GM10266 (cell line): ENCODE measurements at regions not wholly inside any gene's neighbourhood (a gene's known extent, or its start where the extent isn't known, plus 50 kb on each side); places are given as distances from the start of the nearest gene placed in this dataset.
"Not testable (repeated sequence)": the region's sequence is repeated elsewhere in the genome, so short reads cannot be mapped to it uniquely, and the experiment has no call there.

Source experiments
- DNase-seq: peaks from one replicate; pipeline ENCODE4 v3.0.0; 2012; ENCODE audit errors: extremely low spot score
- TF ChIP-seq, protein P1 (sequence below): IDR thresholded peaks from 2 replicates; pipeline ENCODE4 v1.5.1; 2012; ENCODE audit warnings: mild to moderate bottlenecking, low read depth; ENCODE audit not compliant: control insufficient read depth, insufficient read depth; ENCODE audit errors: missing control alignments

DNA sequence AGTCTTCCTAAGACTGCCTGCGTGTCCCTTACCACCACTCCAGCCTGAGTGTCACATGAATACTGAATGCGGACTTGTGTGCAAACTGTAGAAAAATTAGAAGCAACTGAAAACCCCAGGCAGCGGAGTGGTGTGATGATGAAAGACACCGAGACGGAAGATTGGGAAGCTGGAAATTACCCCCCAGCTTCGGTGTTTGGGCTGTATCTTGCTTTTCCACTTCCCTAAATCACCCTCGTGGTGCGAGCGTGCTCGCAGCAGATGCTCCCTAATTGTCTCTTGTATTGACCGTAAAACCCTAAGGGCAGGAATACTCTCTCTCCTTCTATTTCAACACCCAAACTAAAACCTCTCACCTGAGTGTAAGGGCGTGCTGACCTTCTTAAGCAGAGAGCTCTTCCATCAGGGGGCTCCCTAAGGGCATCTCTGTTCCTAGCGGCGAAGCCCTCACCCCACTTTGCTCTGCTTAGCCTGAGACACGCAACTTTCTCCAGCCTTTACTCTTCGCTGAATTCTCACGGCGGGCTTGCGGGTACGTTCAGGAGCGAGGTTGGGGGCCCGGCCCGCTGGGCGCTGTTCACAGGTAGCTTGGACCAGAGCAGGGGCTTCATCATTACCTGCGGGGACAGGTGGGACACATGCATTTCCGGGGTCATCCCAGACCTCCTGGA is 62.4 kb downstream of the CRYBB2 start:
- no peak for DNase-seq
- TF ChIP-seq, protein P1, sequence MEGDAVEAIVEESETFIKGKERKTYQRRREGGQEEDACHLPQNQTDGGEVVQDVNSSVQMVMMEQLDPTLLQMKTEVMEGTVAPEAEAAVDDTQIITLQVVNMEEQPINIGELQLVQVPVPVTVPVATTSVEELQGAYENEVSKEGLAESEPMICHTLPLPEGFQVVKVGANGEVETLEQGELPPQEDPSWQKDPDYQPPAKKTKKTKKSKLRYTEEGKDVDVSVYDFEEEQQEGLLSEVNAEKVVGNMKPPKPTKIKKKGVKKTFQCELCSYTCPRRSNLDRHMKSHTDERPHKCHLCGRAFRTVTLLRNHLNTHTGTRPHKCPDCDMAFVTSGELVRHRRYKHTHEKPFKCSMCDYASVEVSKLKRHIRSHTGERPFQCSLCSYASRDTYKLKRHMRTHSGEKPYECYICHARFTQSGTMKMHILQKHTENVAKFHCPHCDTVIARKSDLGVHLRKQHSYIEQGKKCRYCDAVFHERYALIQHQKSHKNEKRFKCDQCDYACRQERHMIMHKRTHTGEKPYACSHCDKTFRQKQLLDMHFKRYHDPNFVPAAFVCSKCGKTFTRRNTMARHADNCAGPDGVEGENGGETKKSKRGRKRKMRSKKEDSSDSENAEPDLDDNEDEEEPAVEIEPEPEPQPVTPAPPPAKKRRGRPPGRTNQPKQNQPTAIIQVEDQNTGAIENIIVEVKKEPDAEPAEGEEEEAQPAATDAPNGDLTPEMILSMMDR: no peak

DNA sequence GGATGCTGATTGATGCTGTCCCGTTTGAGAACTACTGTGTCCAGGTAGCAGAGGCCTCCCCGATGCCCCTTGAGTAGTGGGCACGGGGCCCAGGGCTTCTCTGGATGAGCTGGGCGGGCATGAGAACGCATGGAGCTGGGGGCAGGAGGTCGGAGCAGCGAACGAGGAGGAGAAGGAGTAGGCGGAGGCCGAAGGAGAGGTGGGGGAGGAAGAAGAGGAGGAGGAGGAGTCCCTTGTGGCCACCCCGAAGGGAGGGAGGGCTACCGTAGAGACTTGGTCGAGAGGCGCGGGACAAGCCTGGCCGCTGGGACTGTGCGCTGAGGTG is 62.9 kb downstream of the CRYBB2 start:
- TF ChIP-seq, protein P1: no peak
- no peak for DNase-seq

DNA sequence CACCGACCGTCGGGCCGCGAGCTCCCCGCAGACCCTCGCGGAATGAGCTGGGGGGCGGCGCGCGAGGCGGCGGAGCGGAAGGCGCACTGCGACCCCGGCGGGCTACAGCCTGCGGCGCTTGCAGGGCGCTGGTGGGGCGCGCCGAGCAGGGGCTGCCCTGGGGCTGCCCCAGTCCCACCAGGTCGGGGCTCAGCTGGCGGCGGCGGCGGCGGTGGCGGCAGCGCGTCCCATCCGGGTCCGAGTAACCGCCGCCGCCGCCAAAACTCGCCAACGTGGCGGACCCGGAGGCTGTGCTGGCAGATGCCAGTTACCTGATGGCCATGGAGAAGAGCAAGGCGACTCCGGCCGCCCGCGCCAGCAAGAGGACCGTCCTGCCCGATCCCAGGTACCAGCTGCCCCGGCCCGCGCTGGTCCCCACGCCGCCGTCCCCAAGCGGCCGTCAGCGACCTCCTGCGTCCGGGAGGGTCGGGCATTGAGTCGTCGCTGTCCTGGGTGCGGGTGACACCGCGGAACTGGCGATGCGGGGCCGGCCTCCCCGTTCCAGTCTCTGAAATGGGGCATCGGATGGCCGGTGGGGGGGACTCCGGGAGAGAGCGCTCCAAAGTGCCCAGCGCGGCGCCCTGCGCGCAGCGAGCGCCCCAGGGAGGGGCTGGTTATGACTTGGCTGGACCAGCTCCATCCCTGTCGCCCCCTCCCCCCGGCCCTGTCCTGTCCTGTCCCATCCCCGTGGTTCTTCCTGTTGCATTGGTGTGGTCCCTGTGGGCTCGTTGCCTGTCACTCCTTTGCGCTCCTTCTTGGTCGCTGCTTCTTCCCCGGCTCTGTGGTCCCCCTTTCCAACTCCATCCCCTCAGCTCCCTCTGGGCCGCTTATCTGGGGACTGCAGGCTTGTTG is 63.5 kb downstream of the CRYBB2 start:
- TF ChIP-seq, protein P1: no peak
- DNase-seq: peak; percentile 36

DNA sequence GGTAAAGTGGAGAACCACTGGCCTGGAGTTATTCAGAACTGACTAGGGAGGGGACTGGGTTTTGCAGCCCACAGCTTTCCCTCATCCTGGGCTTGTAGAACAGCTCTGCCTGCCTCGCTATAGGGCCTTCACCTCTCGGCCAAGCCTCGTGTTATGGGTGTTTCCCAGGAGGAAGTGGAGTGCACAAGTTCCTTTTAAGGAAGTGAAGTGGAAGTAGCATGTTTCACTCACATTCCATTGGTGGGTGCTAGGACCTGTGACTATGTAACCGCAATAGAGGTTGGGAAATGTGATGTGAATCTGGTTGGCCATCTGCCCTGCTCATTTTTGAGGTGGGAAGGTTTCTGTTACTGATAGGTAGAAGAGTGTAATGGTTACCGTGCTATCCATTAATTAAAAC is 69.0 kb downstream of the CRYBB2 start:
- not testable (repeated sequence) for DNase-seq

DNA sequence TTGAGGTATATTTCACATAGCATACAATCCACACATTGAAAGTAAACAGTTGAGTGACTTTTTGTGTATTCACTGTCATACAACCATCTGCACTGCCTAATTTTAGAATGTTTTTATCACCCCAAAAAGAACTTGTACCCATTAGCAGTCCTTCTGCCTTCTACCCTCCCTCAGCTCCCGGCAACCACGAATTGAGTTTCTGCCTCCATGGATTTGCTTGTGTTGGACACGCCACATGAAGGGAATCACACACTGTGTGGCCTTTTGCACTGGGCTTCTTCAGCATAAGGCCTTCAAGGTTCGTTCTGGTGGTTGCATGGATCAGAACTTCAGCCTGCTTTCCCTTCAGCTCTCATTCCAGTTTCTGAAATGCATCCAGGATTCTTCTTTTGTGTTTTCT is 82.5 kb downstream of the CRYBB2 start:
- not testable (repeated sequence) for DNase-seq

DNA sequence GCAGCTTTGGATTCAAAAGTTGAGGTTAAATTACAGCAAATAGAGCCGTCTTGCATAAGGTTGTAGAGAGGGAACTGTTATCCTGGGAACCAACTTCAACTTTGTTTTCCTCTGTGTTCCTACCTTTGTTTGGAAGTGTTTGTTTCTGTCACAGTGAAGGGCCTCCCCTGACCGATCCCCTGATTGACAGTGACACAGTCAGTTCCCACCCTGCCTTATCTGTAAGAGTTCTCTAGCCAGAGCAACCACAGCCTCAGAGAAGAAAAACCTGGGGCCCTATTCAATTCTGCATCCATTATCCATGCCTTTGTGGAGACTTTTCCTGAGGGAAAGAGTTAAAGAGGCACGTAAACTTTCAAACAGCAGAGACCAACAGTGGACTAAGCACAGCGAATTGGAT is 90.1 kb downstream of the CRYBB2 start:
- DNase-seq: not testable (repeated sequence)

DNA sequence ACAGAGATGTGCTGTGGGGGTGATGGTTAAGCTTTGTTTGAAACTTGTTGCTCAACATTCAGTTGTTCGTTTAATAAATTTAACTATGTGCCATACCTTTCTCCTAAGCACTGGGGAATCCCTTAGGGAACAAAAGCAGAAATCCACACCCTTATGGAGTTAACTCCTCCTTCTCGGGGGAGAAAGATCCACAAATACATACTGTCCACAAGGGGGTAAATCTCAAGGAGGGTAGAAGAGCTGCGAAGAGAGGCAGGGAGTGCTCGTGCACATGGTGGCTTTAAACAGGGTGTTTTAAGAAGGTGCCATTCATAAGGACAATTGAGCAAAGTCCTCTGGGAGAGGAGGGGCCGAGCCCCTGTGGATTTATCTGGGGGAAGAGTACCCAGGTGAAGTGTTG is 92.5 kb downstream of the CRYBB2 start:
- DNase-seq: not testable (repeated sequence)

DNA sequence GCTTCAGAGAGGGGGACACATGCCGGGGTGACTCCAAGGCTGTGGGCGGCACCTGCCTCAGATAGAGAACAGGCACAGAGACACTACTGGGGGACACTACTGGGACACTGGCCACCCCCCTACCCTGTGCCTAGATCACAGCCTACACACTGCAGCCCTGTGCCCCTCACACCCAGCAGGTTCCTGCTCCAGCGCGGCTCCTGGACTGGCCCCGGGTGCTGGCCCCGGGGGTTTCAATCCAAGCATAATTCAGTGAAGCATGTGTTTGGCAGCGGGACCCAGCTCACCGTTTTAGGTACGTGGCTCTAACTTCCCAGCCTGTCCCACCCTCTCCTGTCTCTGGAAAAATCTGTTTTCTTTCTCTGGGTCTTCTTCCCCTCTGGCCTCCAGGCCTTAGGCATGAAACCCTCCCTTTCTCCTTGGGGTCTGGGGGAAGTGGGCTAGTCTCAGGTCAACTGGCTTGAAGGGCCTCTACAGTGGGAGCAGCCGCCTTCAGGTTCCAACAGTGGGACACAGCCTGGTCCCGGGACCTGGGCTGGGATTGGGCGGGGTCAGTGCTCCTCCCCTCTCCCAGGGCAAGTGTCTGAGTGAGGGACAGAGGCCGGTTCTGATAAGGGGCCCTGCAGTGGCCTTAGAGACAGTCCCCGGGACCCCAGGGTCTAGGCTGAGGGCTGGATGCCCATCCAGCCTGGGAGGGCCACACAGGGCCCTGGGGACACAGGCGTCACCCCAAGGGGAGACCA is 98.8 kb downstream of the CRYBB2 start:
- TF ChIP-seq, protein P1: no peak

DNA sequence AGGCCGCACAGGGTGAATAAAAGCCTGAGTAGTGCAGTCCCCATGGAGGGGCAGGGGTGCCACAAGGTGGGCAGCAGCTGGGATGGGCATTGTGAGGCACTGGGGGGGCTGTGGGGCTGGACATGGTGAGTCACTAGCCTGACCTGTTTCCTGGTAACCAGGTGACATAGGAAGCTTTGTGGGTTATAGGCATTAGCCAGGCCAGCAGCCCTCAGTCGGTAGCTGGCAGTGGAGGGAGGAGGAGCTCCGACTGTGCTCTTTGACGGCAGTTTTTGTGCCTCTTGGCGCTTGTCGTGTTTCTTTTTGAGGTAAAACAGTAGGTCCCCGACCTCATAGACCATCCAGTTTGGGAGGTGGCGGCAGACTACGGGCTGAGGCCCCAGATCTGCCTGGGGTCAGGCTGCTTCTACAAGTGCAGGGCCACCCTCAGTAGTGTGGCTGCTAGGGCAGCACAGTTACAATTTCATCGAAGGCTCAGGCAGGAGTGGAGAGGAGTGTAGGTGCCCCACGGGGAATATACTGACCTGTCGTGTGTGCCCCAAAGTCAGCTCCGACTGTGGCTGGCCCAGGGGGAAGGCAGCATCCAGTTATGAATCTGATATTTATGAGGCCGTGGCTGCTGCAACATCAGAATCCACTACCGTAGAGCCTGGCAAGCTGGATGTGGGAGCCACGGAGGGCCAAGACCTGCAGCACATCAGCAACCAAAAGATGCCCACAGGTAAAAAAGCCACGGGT is 107.7 kb downstream of the CRYBB2 start:
- no peak for DNase-seq
- TF ChIP-seq, protein P1: no peak

More for the DNA sequence above, 98.8 kb downstream of the CRYBB2 start:
- DNase-seq: no peak
